ENCODE measurements at regions not wholly inside any gene's neighbourhood (a gene's known extent, or its start where the extent isn't known, plus 50 kb on each side); places are given as distances from the start of the nearest gene placed in this dataset.

DNA sequence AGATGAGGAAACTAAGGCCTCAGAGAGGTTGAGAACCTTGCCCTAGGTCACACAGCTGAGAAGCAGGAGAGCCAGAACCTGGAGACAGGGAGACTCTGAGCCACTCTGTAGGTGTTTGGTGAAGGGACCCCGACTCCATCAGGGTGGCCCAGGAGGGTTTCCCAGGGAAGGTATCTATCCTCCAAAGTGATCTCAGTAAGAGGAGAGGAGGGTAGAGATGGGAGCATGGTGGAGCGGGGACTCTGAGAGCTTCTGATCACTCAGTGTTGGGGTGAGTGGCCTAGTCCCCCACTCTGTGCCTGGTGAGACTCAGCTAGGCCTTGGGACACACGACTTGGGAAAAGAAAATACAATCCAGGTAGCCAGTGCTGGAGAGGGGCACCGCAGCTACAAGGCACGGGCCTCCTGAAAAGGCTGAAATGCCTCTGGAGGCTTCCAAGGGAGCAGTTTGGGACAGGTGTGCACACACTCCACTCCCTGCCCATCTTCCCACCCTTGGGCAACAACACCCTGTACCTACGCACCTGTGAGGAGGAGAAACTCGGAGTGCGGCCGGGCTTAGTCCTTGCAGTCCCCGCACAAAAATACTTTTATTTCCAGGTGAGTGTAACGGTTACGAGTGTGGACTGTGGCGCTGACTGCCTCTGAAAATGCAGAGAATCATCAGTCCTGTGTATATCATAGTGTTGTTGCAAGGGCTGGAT lies 80.8 kb downstream of the CAMK2N1 start:
- no peak for DNase-seq (ENCODE audit: low read depth in 2 of 3, low spot score in 1 of 3)

All from stimulated activated CD4-positive, alpha-beta T cell treated with anti-CD3 and anti-CD28 coated beads, Interleukin-12 subunit alpha, Interleukin-12 subunit beta, amount 100 ng/mL, for 48 hours (primary cell).